Neural progenitor cell (in vitro differentiated cells): ENCODE measurements at regions not wholly inside any gene's neighbourhood (a gene's known extent, or its start where the extent isn't known, plus 50 kb on each side); places are given as distances from the start of the nearest gene placed in this dataset.

Source experiments
- DNase-seq: peaks from one replicate; pipeline ENCODE4 v3.0.0-alpha.2; 2016; ENCODE audit warnings: low spot score
- H2AFZ ChIP-seq: fragments of 200-600 bp; sonication (generic); replicated peaks from 2 replicates; pipeline ENCODE4 v1.6.1; 2016; ENCODE audit warnings: antibody characterized with exemption
- H3F3A ChIP-seq: fragments of 200-600 bp; sonication (generic); 2 replicates; pipeline ENCODE4 v1.6.1; 2016; ENCODE audit warnings: antibody characterized with exemption, low read depth
- H3K27ac ChIP-seq: fragments of 200-600 bp; sonication (generic); 2 replicates; pipeline ENCODE4 v1.5.1; 2016; ENCODE audit warnings: mild to moderate bottlenecking
- H3K27me3 ChIP-seq: fragments of 200-600 bp; sonication (generic); 2 replicates; pipeline ENCODE4 v1.6.1; 2016; ENCODE audit warnings: mild to moderate bottlenecking, moderate library complexity
- H3K36me3 ChIP-seq: fragments of 200-600 bp; sonication (generic); 2 replicates; pipeline ENCODE4 v1.5.1; 2016
- H3K4me1 ChIP-seq: fragments of 200-600 bp; sonication (generic); 2 replicates; pipeline ENCODE4 v1.6.1; 2016; ENCODE audit warnings: mixed run types
- H3K4me2 ChIP-seq: fragments of 200-600 bp; sonication (generic); 2 replicates; pipeline ENCODE4 v1.6.1; 2016
- H3K4me3 ChIP-seq: fragments of 200-600 bp; sonication (generic); 2 replicates; pipeline ENCODE4 v1.5.1; 2016
- H3K79me2 ChIP-seq: fragments of 200-600 bp; sonication (generic); 2 replicates; pipeline ENCODE4 v1.6.1; 2016; ENCODE audit warnings: low read depth
- H3K9ac ChIP-seq: fragments of 200-600 bp; sonication (generic); 2 replicates; pipeline ENCODE4 v1.6.1; 2016
- H3K9me3 ChIP-seq: fragments of 200-600 bp; sonication (generic); 2 replicates; pipeline ENCODE4 v1.5.1; 2016; ENCODE audit warnings: low read depth
- H4K20me1 ChIP-seq: fragments of 200-600 bp; sonication (generic); 2 replicates; pipeline ENCODE4 v1.6.1; 2016; ENCODE audit warnings: low read depth
- H3K27ac Mint-ChIP-seq: 3 replicates; pipeline ENCODE4 v1.8.0; 2021; ENCODE audit warnings: mixed read lengths
- H3K27me3 Mint-ChIP-seq: 2 replicates; pipeline ENCODE4 v1.8.0; 2022; ENCODE audit warnings: low read depth, mild to moderate bottlenecking, inconsistent platforms, moderate library complexity, mixed read lengths; ENCODE audit not compliant: insufficient read depth
- H3K36me3 Mint-ChIP-seq: 3 replicates; pipeline ENCODE4 v1.8.0; 2021; ENCODE audit warnings: mixed read lengths
- H3K4me1 Mint-ChIP-seq: 3 replicates; pipeline ENCODE4 v1.8.0; 2021; ENCODE audit warnings: mixed read lengths
- H3K4me3 Mint-ChIP-seq: 3 replicates; pipeline ENCODE4 v1.8.0; 2021; ENCODE audit warnings: mild to moderate bottlenecking, moderate library complexity, mixed read lengths
- H3K9me3 Mint-ChIP-seq: 3 replicates; pipeline ENCODE4 v1.8.0; 2020; ENCODE audit warnings: mixed read lengths
- EZH2 ChIP-seq: fragments of 200-600 bp; sonication (generic); IDR thresholded peaks from 2 replicates; pipeline ENCODE4 v1.6.1; 2017; ENCODE audit warnings: antibody characterized with exemption, mild to moderate bottlenecking, moderate library complexity
- EZH2phosphoT487 ChIP-seq: fragments of 200-600 bp; sonication (generic); IDR thresholded peaks from 2 replicates; pipeline ENCODE4 v1.6.1; 2017; ENCODE audit warnings: antibody characterized with exemption
- TF ChIP-seq, protein P1 (sequence below): fragments of 200-600 bp; sonication (generic); IDR thresholded peaks from 2 replicates; pipeline ENCODE4 v1.5.1; 2017; ENCODE audit warnings: antibody characterized with exemption, mild to moderate bottlenecking

DNA sequence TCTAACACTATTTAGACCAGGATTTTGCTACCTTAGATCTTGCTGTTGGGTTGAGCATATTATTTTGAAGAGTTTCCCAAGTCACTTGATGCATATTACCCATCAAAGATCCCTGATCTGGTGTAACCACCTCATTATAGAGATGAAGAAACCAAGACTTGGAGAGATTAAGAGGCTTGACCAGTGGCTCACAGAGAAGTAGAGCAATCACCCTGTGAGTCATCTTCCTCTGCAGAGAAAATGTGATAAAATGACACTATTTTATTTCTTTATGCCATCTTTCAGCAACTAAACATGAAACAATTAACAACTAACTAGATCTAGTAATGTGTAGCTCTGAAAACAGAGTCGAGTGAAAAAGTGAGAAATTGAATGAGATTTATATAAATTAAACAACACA, 76.1 kb downstream of the KIF4B start:
- Histone ChIP-seq H3K9me3 (no peaks in the 10 kb centered on the region), H3F3A (no peaks in the 10 kb centered on the region), H3K27me3 (no peaks in the 10 kb centered on the region), H3K4me1 (no peaks in the 10 kb centered on the region), H2AFZ (no peak overlapping the region), H3K36me3 (no peaks in the 10 kb centered on the region), H3K79me2 (no peaks in the 10 kb centered on the region), H3K9ac (no peak overlapping the region), H3K4me2 (no peak overlapping the region), H4K20me1 (no peaks in the 10 kb centered on the region), H3K27ac (no peak overlapping the region), H3K4me3 (no peak overlapping the region)
- Mint-ChIP-seq H3K9me3 (no peaks in the 10 kb centered on the region), H3K36me3 (no peaks in the 10 kb centered on the region), H3K4me1 (peaks cover 4% of the 10 kb centered on the region), H3K27ac (no peak overlapping the region), H3K4me3 (no peak overlapping the region), H3K27me3 (no peaks in the 10 kb centered on the region)
- TF ChIP-seq EZH2phosphoT487 (no peak), EZH2 (no peak)
- TF ChIP-seq, protein P1, sequence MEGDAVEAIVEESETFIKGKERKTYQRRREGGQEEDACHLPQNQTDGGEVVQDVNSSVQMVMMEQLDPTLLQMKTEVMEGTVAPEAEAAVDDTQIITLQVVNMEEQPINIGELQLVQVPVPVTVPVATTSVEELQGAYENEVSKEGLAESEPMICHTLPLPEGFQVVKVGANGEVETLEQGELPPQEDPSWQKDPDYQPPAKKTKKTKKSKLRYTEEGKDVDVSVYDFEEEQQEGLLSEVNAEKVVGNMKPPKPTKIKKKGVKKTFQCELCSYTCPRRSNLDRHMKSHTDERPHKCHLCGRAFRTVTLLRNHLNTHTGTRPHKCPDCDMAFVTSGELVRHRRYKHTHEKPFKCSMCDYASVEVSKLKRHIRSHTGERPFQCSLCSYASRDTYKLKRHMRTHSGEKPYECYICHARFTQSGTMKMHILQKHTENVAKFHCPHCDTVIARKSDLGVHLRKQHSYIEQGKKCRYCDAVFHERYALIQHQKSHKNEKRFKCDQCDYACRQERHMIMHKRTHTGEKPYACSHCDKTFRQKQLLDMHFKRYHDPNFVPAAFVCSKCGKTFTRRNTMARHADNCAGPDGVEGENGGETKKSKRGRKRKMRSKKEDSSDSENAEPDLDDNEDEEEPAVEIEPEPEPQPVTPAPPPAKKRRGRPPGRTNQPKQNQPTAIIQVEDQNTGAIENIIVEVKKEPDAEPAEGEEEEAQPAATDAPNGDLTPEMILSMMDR: no peak
- no peak for DNase-seq

DNA sequence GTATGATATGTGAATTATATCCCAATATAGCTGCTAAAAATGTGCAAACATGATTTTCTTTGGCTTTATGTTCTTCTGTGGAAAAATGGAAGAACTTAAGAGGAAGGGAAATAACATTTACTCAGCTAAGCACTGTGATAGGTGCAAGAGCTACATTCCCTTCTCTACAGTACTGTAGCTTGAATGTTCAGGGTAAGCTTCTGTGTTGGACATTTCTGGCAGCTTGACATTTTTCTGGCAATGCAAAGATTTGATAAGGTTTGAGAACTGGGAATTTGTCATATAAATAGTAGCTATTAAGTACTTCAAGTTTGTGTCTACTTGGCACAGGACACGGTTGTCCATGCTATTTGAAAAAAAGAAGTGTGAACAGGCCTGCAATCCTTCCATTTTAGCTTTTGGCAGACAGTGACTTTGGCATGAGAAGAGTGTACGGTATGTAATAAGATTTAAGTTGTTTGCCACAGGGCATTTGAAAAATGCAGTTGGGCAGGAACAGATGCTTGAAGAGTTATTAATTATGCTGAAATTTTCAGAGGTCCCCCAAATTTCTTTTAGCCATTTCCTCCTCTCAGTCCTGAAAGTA, 77.6 kb downstream of the KIF4B start:
- Histone ChIP-seq H3K4me2 (no peak overlapping the region), H3K27me3 (no peaks in the 10 kb centered on the region), H3K4me1 (no peaks in the 10 kb centered on the region), H3K4me3 (no peak overlapping the region), H3K79me2 (no peaks in the 10 kb centered on the region), H3K27ac (no peak overlapping the region), H3K36me3 (no peaks in the 10 kb centered on the region), H3K9me3 (no peaks in the 10 kb centered on the region), H2AFZ (no peak overlapping the region), H3F3A (no peaks in the 10 kb centered on the region), H3K9ac (no peak overlapping the region), H4K20me1 (no peaks in the 10 kb centered on the region)
- no peaks in the 10 kb centered on the region for H3K36me3 Mint-ChIP-seq
- no peak for DNase-seq
- TF ChIP-seq EZH2: no peak
- TF ChIP-seq, protein P1: no peak
- no peak for TF ChIP-seq EZH2phosphoT487
- H3K4me1 Mint-ChIP-seq: peaks cover 2% of the 10 kb centered on the region
- H3K4me3 Mint-ChIP-seq: no peak overlapping the region
- H3K9me3 Mint-ChIP-seq: no peaks in the 10 kb centered on the region
- no peak overlapping the region for H3K27ac Mint-ChIP-seq
- H3K27me3 Mint-ChIP-seq: no peaks in the 10 kb centered on the region

DNA sequence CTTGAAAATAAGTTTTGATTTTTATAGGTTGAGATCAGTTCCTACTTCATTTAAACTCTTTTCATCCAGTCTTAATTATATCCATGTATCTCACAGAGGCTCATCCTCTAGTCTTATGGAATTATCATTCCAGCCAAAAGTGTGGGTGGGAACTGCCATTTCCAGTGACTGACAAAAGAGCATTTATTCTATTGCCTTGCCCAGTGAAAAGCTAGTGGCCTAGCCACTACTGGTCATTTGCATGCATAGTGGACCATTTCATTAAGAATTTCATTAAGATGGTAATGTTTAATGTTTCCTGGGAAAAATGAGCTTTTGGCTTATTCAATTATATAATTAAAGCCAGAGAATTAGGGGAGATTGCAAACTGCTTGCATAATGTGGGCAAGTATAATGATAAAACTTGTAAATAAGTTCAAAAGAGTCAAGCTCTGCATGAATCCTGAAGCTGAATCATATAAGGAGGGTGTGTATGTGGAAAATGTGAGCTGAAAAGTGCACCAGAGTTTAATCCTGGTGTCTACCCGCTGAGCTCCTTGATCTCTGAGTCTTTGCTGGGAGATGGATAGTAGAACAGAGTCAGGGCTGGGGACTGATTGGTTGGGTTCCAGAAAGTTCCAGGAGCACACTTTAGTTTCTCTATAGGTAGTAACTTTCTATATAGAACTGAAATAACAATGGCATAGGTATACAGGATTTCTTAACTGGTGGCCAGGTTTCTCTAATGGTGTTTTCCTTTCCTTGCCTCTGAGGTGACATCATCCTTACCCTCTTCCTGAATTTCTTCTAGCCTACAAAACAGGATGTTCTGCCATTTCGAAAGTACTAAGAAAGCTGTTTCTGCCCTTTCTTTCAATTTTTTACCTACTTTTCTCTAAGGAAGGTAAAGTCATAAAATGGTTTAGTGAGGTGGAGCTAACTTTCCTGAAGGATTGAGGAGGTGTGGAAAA, 78.5 kb downstream of the KIF4B start:
- no peaks in the 10 kb centered on the region for H3K9me3 ChIP-seq
- TF ChIP-seq, protein P1: no peak
- no peaks in the 10 kb centered on the region for H3K27me3 ChIP-seq
- H3K4me2 ChIP-seq: no peak overlapping the region
- no peaks in the 10 kb centered on the region for H3F3A ChIP-seq
- no peak overlapping the region for H2AFZ ChIP-seq
- no peak for DNase-seq
- Mint-ChIP-seq H3K4me1 (no peaks in the 10 kb centered on the region), H3K9me3 (no peaks in the 10 kb centered on the region), H3K4me3 (no peak overlapping the region), H3K27me3 (no peaks in the 10 kb centered on the region), H3K27ac (no peak overlapping the region), H3K36me3 (no peaks in the 10 kb centered on the region)
- no peaks in the 10 kb centered on the region for H4K20me1 ChIP-seq
- H3K27ac ChIP-seq: no peak overlapping the region
- no peaks in the 10 kb centered on the region for H3K4me1 ChIP-seq
- no peaks in the 10 kb centered on the region for H3K79me2 ChIP-seq
- no peak overlapping the region for H3K9ac ChIP-seq
- no peak overlapping the region for H3K4me3 ChIP-seq
- H3K36me3 ChIP-seq: no peaks in the 10 kb centered on the region
